Fibroblast of the aortic adventitia (primary cell): ENCODE measurements at regions not wholly inside any gene's neighbourhood (a gene's known extent, or its start where the extent isn't known, plus 50 kb on each side); places are given as distances from the start of the nearest gene placed in this dataset.
A peak's percentile ranks its signal among the peaks of the same experiment; 100 is the strongest.

Source experiments
- DNase-seq: peaks from one replicate; pipeline ENCODE4 v3.0.0-alpha.2; 2010; ENCODE audit warnings: low read depth
- H3K4me3 ChIP-seq: 2 replicates; pipeline ENCODE4 v1.5.1; 2011; ENCODE audit warnings: low read depth, mild to moderate bottlenecking, control low read depth, low read length, moderate library complexity
- TF ChIP-seq, protein P1 (sequence below): IDR thresholded peaks from 2 replicates; pipeline ENCODE4 v1.5.1; 2011; ENCODE audit warnings: mild to moderate bottlenecking, low read length, control low read depth, inconsistent platforms; ENCODE audit not compliant: insufficient read depth

DNA sequence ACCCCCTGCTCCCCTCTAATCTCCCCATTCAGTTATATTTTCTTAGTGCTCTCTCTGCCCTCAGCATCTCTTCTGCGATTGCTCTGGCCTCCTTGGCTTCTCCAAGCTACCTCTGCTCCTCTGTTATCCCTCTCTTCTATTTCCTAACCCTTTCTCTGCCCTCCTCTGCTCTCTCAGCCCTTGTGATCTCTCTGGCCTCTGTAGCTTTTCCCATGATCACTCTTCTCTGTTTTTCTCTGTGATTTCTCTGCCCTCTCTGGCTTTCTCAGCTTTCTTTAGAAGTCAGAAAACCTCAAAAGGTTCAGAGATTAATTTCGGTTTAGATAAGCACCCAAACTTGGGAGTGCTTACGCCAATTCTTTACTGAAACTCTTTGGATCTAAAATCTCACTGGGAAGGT is 795.0 kb downstream of the DIAPH3 start:
- TF ChIP-seq, protein P1, sequence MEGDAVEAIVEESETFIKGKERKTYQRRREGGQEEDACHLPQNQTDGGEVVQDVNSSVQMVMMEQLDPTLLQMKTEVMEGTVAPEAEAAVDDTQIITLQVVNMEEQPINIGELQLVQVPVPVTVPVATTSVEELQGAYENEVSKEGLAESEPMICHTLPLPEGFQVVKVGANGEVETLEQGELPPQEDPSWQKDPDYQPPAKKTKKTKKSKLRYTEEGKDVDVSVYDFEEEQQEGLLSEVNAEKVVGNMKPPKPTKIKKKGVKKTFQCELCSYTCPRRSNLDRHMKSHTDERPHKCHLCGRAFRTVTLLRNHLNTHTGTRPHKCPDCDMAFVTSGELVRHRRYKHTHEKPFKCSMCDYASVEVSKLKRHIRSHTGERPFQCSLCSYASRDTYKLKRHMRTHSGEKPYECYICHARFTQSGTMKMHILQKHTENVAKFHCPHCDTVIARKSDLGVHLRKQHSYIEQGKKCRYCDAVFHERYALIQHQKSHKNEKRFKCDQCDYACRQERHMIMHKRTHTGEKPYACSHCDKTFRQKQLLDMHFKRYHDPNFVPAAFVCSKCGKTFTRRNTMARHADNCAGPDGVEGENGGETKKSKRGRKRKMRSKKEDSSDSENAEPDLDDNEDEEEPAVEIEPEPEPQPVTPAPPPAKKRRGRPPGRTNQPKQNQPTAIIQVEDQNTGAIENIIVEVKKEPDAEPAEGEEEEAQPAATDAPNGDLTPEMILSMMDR = no peak
- no peak for DNase-seq
- no peak overlapping the region for H3K4me3 ChIP-seq

DNA sequence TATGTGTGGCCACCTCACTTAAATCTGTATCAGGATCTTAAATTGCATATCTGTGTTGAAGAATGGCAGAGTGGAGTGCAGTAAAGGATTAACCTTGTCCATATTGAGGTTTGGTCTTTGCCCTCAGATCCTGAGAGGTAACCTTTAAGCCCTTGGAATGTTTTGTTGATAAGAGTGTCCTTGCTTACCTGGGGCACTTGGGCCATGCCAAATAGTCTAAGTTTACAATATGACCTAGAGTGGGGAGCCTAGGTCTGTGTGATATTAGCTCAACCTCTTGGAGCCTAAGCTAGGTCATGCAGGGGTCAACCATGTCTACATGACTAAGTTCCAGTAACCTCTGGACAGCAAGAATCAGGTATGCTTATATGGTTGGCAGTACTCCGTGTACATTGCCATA is 792.5 kb downstream of the DIAPH3 start:
- TF ChIP-seq, protein P1 = no peak
- no peak overlapping the region for H3K4me3 ChIP-seq
- DNase-seq = no peak

DNA sequence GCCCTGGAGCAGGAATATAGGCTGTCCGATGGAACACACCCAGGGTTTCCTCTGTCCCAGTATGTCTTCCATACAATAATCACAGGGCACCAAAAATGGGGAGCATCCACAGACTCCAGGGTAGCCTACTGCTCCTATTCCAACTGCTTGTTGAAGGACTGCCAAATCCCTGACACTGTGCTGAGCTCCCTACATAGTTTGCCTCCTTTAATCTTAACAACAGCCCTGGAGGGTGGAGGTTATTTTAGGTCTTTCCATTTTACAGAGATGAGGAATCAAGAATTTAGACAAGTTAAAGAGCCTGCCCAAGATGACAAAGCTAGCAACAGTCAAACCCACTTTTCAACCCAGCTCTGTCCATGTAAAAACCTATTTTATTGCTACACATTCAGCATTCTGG is 790.4 kb downstream of the DIAPH3 start:
- TF ChIP-seq, protein P1 = no peak
- no peak for DNase-seq
- no peak overlapping the region for H3K4me3 ChIP-seq

DNA sequence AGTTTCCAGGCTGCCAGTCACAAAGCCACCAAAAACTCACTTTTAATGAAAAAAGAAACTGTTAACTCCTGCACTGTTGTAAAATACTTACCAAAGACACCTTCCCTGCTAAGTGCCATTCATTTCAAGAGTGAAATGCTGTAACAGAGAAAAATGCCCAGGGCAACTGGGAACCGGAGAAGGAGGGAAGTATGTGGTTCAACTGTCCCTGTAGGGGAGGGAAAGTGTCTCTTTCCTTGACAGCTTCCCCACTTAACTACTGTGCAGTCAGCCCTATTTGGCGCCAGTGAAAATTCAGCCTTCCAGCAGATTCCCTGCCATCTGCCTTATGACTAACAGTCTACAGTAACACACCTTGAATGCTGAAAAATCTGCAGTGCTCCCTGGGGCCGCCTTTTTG is 789.0 kb downstream of the DIAPH3 start:
- TF ChIP-seq, protein P1 = no peak
- H3K4me3 ChIP-seq = no peak overlapping the region

DNA sequence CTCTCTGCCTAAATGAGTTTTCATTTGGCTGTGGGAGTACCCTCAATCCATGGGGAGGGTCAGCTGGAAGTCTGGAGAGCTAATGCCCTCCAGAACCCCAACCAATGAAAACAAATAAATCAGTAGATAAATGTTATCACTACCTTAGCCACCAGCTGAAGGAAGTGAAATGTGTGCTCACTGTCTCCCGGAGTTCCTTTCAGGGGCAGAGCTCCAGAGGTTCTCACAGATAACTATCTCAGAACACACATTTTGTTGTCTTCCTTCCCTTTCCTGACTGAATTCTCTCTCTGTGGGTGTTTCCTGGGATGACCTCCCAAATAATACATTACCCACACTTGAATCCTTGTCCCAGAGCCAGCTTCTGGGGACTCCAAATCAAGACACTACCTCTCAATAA is 779.6 kb downstream of the DIAPH3 start:
- no peak for DNase-seq
- TF ChIP-seq, protein P1 = no peak
- no peak overlapping the region for H3K4me3 ChIP-seq

More for the DNA sequence above, 789.0 kb downstream of the DIAPH3 start:
- no peak for DNase-seq

GRCh38 chr13:59391696-59392095 is 772.0 kb downstream of the DIAPH3 start:
- peak; percentile 77 for DNase-seq
- H3K4me3 ChIP-seq = no peak overlapping the region
- TF ChIP-seq, protein P1 = peak; percentile 90

DNA sequence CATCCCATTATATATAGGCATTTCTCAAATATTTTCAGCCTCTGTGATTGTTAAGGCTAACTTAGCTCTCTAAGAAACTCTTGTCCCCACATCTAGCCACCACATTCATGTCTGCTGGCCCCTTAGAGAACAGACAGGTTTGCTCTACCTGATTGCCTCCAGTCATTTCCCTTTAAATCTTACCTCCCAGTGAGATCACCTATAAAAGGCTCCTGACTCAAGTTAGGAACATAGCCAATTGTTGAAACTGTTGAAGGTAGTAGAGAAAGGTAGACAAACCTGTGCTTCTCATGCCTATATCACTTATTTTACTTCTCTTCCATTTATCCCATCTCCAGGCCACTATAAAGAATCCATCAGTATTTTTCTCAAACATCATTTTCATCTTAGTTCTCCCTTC is 771.4 kb downstream of the DIAPH3 start:
- TF ChIP-seq, protein P1 = no peak
- DNase-seq = no peak
- no peak overlapping the region for H3K4me3 ChIP-seq
